ENCODE measurements at regions not wholly inside any gene's neighbourhood (a gene's known extent, or its start where the extent isn't known, plus 50 kb on each side); places are given as distances from the start of the nearest gene placed in this dataset.

DNA sequence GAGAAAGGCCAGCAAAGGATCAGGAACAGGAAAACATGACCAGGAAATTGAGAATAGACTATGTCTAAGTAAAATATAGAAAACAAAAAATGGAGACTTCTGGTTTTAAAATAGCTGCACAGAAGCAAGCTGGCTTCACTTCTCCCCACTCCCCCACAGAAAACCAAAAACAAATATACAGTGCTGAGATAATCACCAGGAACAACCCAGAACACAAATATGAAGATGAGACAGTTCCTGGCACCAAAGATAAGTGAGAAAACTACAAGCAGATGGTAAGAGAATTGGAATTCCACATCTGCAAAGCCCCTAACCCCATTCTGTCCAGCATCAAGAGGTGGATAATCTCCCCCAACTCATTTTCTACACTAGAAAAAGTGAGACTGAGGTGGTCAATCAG, 397.7 kb downstream of the SUCLA2 start:
- intact Hi-C loops (cut with DNase I), result no loop called here
- no peak for TF ChIP-seq POLR2A (IDR thresholded peaks at IDR 0.05)
- TF ChIP-seq, protein P1, sequence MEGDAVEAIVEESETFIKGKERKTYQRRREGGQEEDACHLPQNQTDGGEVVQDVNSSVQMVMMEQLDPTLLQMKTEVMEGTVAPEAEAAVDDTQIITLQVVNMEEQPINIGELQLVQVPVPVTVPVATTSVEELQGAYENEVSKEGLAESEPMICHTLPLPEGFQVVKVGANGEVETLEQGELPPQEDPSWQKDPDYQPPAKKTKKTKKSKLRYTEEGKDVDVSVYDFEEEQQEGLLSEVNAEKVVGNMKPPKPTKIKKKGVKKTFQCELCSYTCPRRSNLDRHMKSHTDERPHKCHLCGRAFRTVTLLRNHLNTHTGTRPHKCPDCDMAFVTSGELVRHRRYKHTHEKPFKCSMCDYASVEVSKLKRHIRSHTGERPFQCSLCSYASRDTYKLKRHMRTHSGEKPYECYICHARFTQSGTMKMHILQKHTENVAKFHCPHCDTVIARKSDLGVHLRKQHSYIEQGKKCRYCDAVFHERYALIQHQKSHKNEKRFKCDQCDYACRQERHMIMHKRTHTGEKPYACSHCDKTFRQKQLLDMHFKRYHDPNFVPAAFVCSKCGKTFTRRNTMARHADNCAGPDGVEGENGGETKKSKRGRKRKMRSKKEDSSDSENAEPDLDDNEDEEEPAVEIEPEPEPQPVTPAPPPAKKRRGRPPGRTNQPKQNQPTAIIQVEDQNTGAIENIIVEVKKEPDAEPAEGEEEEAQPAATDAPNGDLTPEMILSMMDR (IDR thresholded peaks at IDR 0.05), result no peak
- Histone ChIP-seq H3K4me1 (replicated peaks in 1 of 2) (no peaks in the 10 kb centered on the region), H3K4me3 (no peak overlapping the region), H3K9me3 (replicated peaks in 1 of 3) (no peaks in the 10 kb centered on the region), H3K27ac (no peak overlapping the region), H3K36me3 (replicated peaks in 1 of 2) (no peaks in the 10 kb centered on the region), H3K27me3 (no peaks in the 10 kb centered on the region)
- DNase-seq, result no peak

DNA sequence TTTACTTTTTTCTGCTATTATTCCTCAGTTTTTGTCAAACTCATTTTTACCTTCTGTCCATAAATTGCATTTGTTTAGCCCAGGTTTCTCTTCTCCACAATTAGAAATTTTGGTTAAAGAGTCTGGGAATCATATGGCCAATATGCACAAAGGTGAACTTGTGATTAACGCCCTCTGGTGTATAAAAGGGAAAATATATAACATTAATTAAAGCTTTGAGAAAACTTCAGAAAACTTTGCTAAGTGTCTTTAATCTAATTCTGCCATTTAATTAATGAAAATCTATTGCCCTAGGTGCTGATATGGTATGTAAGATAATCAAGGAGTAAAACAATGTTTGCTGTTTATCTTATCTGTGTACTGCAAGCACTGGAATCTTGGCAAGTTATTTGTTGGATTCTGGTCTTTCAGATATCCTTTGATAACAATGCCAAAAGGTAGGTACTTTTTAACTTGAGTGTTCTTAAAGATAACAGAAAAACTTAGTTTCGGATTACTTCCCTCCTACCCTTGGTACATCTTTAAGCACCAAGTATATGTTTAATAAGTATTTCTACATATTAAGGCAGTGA, 402.6 kb downstream of the SUCLA2 start:
- no peak overlapping the region for H3K4me3 ChIP-seq
- no peaks in the 10 kb centered on the region for H3K36me3 ChIP-seq (replicated peaks in 1 of 2)
- H3K27ac ChIP-seq, result no peak overlapping the region
- 23 to 68% (median 35%) methylated on average over 2 of the region's 2 CpGs for WGBS, 4 donors
- H3K27me3 ChIP-seq, result no peaks in the 10 kb centered on the region
- no peak for DNase-seq
- intact Hi-C loops (cut with DNase I), result no loop called here
- no peaks in the 10 kb centered on the region for H3K4me1 ChIP-seq (replicated peaks in 1 of 2)
- no peaks in the 10 kb centered on the region for H3K9me3 ChIP-seq (replicated peaks in 1 of 3)
- TF ChIP-seq, protein P1 (IDR thresholded peaks at IDR 0.05), result peak in 3 of 6 experiments; percentile 14 to 31 (median 25)
- TF ChIP-seq POLR2A (IDR thresholded peaks at IDR 0.05), result no peak

DNA sequence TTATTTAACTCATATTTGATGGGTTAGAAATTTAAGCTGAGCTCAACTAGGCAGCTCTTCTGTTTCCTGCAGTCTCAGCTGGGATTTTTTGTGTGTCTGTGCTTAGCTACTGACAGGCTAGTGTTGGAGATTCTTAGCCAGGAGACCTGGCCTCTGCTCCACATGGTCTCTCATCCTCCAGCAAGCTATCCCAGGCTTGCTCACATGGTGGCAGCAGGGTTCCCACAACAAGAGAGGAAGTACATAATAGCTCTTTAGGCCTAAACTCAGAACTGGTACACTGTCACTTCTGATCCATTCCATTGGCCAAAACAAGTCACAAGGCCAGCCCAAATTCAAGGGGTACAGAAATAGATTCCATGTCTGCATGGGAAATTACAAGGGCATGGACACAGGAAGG, 406.2 kb downstream of the SUCLA2 start:
- intact Hi-C loops (cut with DNase I), result no loop called here
- H3K4me1 ChIP-seq (replicated peaks in 1 of 2), result no peaks in the 10 kb centered on the region
- TF ChIP-seq, protein P1 (IDR thresholded peaks at IDR 0.05), result no peak
- TF ChIP-seq POLR2A (IDR thresholded peaks at IDR 0.05), result no peak

DNA sequence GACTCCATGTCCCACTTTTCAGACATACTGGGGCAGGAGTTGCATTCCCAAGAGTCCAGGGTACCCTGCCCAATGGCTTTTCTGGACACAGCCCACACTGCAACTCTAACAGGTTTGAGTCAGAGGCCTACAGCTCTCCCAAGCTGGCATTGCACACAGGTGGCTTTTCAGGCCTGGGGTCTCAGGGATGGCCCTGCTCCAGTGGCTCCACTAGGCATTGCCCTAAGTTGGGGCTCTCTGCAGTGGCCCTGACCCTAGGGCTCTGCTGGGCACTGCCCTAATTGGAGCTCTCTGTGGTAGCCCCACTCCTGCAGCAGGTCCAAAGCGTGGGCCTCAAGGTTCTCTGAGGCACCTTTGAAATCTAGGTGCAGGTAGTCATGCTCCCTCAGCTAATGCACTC, 408.8 kb downstream of the SUCLA2 start:
- Histone ChIP-seq H3K36me3 (replicated peaks in 1 of 2) (no peaks in the 10 kb centered on the region), H3K9me3 (replicated peaks in 1 of 3) (no peaks in the 10 kb centered on the region), H3K4me3 (no peak overlapping the region), H3K27ac (no peak overlapping the region), H3K4me1 (replicated peaks in 1 of 2) (no peaks in the 10 kb centered on the region), H3K27me3 (no peaks in the 10 kb centered on the region)
- 81 to 90% (median 86%) methylated on average over 1 of the region's 1 CpG; no CpG with 5 or more reads in 1 of the 4 donors for WGBS, 4 donors
- no peak for DNase-seq
- intact Hi-C loops (cut with DNase I), result no loop called here
- TF ChIP-seq POLR2A (IDR thresholded peaks at IDR 0.05), result no peak
- TF ChIP-seq, protein P1 (IDR thresholded peaks at IDR 0.05), result no peak

More for the DNA sequence above, 406.2 kb downstream of the SUCLA2 start:
- Histone ChIP-seq H3K27ac (no peak overlapping the region), H3K27me3 (no peaks in the 10 kb centered on the region), H3K9me3 (replicated peaks in 1 of 3) (no peaks in the 10 kb centered on the region), H3K36me3 (replicated peaks in 1 of 2) (no peaks in the 10 kb centered on the region), H3K4me3 (no peak overlapping the region)
- no peak for DNase-seq

Measured in adrenal gland (tissue), 9 donors.